H1 (cell line): ENCODE measurements at regions not wholly inside any gene's neighbourhood (a gene's known extent, or its start where the extent isn't known, plus 50 kb on each side); places are given as distances from the start of the nearest gene placed in this dataset.

ENCODE experiments used
- CTCF ChIA-PET: fragments of 300-600 bp; sonication (Branson Sonifier 250); formaldehyde crosslinking; loops from one replicate; lab custom pipeline; 2021; ENCODE audit not compliant: partially characterized antibody; lab: Charles Lee
- POLR2A ChIA-PET: fragments of 300-600 bp; sonication (Branson Sonifier 250); formaldehyde crosslinking; loops from one replicate; lab custom pipeline; 2021; ENCODE audit warnings: inconsistent platforms; ENCODE audit not compliant: partially characterized antibody; lab: Charles Lee
- DNase-seq, 2 experiments: peaks; one replicate each; pipeline versions ENCODE4 v3.0.0 to v3.0.0-alpha.2; 2010 to 2022; ENCODE audit warnings: low spot score in 2 of 2, low read depth in 1 of 2, mixed read lengths in 1 of 2
- FAIRE-seq: peaks from 2 replicates; lab custom pipeline; 2011; peaks lifted over from hg19 to GRCh38; lab: Jason Lieb, UNC
- H2AFZ ChIP-seq: 2 replicates; pipeline ENCODE4 v1.8.1; 2012; ENCODE audit warnings: low read length, inconsistent platforms
- H2AK5ac ChIP-seq: 2 replicates; pipeline ENCODE4 v1.6.1; 2013; ENCODE audit warnings: low read depth, low read length
- H2BK120ac ChIP-seq: replicated peaks from 2 replicates; pipeline ENCODE3; 2013; ENCODE audit warnings: low read depth, low read length, inconsistent platforms
- H2BK12ac ChIP-seq: 2 replicates; pipeline ENCODE4 v1.6.1; 2013; ENCODE audit warnings: low read depth, low read length
- H2BK15ac ChIP-seq: 2 replicates; pipeline ENCODE4 v1.6.1; 2013; ENCODE audit warnings: low read length
- H2BK20ac ChIP-seq: 2 replicates; pipeline ENCODE4 v1.6.1; 2013; ENCODE audit warnings: low read length
- H2BK5ac ChIP-seq: 2 replicates; pipeline ENCODE4 v1.6.1; 2013; ENCODE audit warnings: low read depth, low read length
- H3K14ac ChIP-seq: 2 replicates; pipeline ENCODE4 v1.6.1; 2013; ENCODE audit warnings: inconsistent platforms; ENCODE audit not compliant: insufficient read length
- H3K18ac ChIP-seq: 2 replicates; pipeline ENCODE4 v1.6.1; 2013; ENCODE audit warnings: low read length; ENCODE audit errors: extremely low read depth
- H3K23ac ChIP-seq: 2 replicates; pipeline ENCODE4 v1.6.1; 2013; ENCODE audit warnings: inconsistent platforms; ENCODE audit not compliant: insufficient read length
- H3K23me2 ChIP-seq: 2 replicates; pipeline ENCODE4 v1.6.1; 2013; ENCODE audit warnings: low read depth, low read length
- H3K27ac ChIP-seq: 2 replicates; pipeline ENCODE4 v1.6.1; 2011; ENCODE audit warnings: low read depth, low read length, inconsistent platforms
- H3K27me3 ChIP-seq, 4 experiments: replicated peaks in 1 of 4; 1 replicate in 1 of 4; 2 replicates in 3 of 4; pipeline versions ENCODE4 v1.6.1 to v1.8.1; 2011 to 2013; ENCODE audit warnings: low read length in 3 of 4, mild to moderate bottlenecking in 3 of 4, inconsistent platforms in 2 of 4, mixed read lengths in 2 of 4, moderate library complexity in 1 of 4; ENCODE audit not compliant: control insufficient read depth in 3 of 4, insufficient read depth in 3 of 4; ENCODE audit errors: extremely low read depth in 1 of 4
- H3K36me3 ChIP-seq, 4 experiments: 2 replicates each; pipeline versions ENCODE4 v1.6.1 to v1.8.1; 2011 to 2013; ENCODE audit warnings: mild to moderate bottlenecking in 4 of 4, low read length in 3 of 4, moderate library complexity in 2 of 4, control low read depth in 1 of 4, inconsistent platforms in 1 of 4; ENCODE audit not compliant: insufficient read depth in 4 of 4, control insufficient read depth in 2 of 4
- H3K4ac ChIP-seq: replicated peaks from 2 replicates; pipeline ENCODE3; 2013; ENCODE audit warnings: low read length, low read depth, mixed read lengths, inconsistent platforms; ENCODE audit not compliant: insufficient read length
- H3K4me1 ChIP-seq, 4 experiments: replicated peaks in 1 of 4; 1 replicate in 1 of 4; 2 replicates in 3 of 4; pipeline versions ENCODE4 v1.6.1 to v1.8.1; 2011 to 2013; ENCODE audit warnings: low read length in 3 of 4, inconsistent platforms in 2 of 4, mixed read lengths in 1 of 4; ENCODE audit not compliant: insufficient read depth in 4 of 4, control insufficient read depth in 3 of 4
- H3K4me2 ChIP-seq, 2 experiments: 2 replicates each; pipeline versions ENCODE4 v1.6.1 to v1.8.1; 2011 to 2013; ENCODE audit warnings: low read depth in 2 of 2, low read length in 2 of 2, control low read depth in 1 of 2, inconsistent platforms in 1 of 2, mild to moderate bottlenecking in 1 of 2; ENCODE audit not compliant: insufficient read depth in 1 of 2
- H3K4me3 ChIP-seq, 4 experiments: fragments of 200-600, 300-600 bp in 1 of 4; sonication (generic), shearing (Covaris generic), sonication (Bioruptor Twin) in 1 of 4; 2 replicates each; pipeline versions ENCODE4 v1.5.1 to v1.8.1; 2011 to 2016; ENCODE audit warnings: low read length in 4 of 4, low read depth in 3 of 4, control low read depth in 2 of 4, inconsistent platforms in 2 of 4, mild to moderate bottlenecking in 2 of 4, mixed read lengths in 1 of 4, moderate library complexity in 1 of 4; ENCODE audit not compliant: insufficient read depth in 2 of 4; ENCODE audit errors: extremely low read depth in 1 of 4
- H3K56ac ChIP-seq: replicated peaks from 2 replicates; pipeline ENCODE3; 2013; ENCODE audit warnings: low read depth, mild to moderate bottlenecking, mixed read lengths, low read length, inconsistent platforms; ENCODE audit not compliant: insufficient read length
- H3K79me1 ChIP-seq: 2 replicates; pipeline ENCODE4 v1.6.1; 2013; ENCODE audit warnings: low read depth, low read length, control low read depth
- H3K79me2 ChIP-seq, 2 experiments: 2 replicates each; pipeline versions ENCODE4 v1.6.1 to v1.8.1; 2012 to 2013; ENCODE audit warnings: low read length in 2 of 2, mild to moderate bottlenecking in 2 of 2, inconsistent platforms in 1 of 2; ENCODE audit not compliant: insufficient read depth in 2 of 2, control insufficient read depth in 1 of 2
- H3K9ac ChIP-seq, 4 experiments: replicated peaks in 1 of 4; 1 replicate in 1 of 4; 2 replicates in 3 of 4; pipeline versions ENCODE4 v1.6.1 to v1.8.1; 2011 to 2013; ENCODE audit warnings: low read depth in 3 of 4, low read length in 3 of 4, control low read depth in 2 of 4, mild to moderate bottlenecking in 2 of 4, moderate library complexity in 2 of 4, inconsistent platforms in 1 of 4; ENCODE audit errors: extremely low read depth in 1 of 4
- H3K9me3 ChIP-seq, 2 experiments: 2 replicates each; pipeline versions ENCODE4 v1.6.1 to v1.8.1; 2012 to 2013; ENCODE audit warnings: mild to moderate bottlenecking in 2 of 2, moderate library complexity in 2 of 2, control low read depth in 1 of 2, inconsistent platforms in 1 of 2, low read depth in 1 of 2, low read length in 1 of 2, mixed read lengths in 1 of 2; ENCODE audit not compliant: insufficient read depth in 2 of 2
- H4K20me1 ChIP-seq, 2 experiments: replicated peaks in 1 of 2; 2 replicates each; pipeline versions ENCODE3 to v1.8.1; 2011 to 2013; ENCODE audit warnings: inconsistent platforms in 2 of 2, low read length in 2 of 2, mild to moderate bottlenecking in 1 of 2; ENCODE audit not compliant: insufficient read depth in 2 of 2, control insufficient read depth in 1 of 2
- H4K5ac ChIP-seq: 2 replicates; pipeline ENCODE4 v1.6.1; 2013; ENCODE audit warnings: low read length, low read depth, mixed read lengths, inconsistent platforms; ENCODE audit not compliant: insufficient read length
- H4K8ac ChIP-seq: 2 replicates; pipeline ENCODE4 v1.8.0; 2013; ENCODE audit warnings: mild to moderate bottlenecking, moderate library complexity, low read length, inconsistent platforms; ENCODE audit not compliant: insufficient read depth; ENCODE audit errors: extremely low read depth
- H4K91ac ChIP-seq: replicated peaks from 2 replicates; pipeline ENCODE3; 2013; ENCODE audit warnings: low read length, mixed read lengths, inconsistent platforms; ENCODE audit not compliant: insufficient read length
- BCL11A ChIP-seq, 2 experiments: IDR thresholded peaks; one replicate each; pipeline ENCODE4 v1.6.1; 2011; ENCODE audit warnings: low read depth in 2 of 2, low read length in 2 of 2, mild to moderate bottlenecking in 2 of 2
- CEBPB ChIP-seq: IDR thresholded peaks from 2 replicates; pipeline ENCODE4 v1.6.1; 2012; ENCODE audit warnings: low read depth, low read length
- CTBP2 ChIP-seq: IDR thresholded peaks from 2 replicates; pipeline ENCODE4 v1.7.0; 2011; ENCODE audit warnings: borderline replicate concordance, mild to moderate bottlenecking, moderate library complexity, mixed read lengths, low read length; ENCODE audit not compliant: insufficient read depth, insufficient read length
- EGR1 ChIP-seq: IDR thresholded peaks from 2 replicates; pipeline ENCODE4 v1.6.1; 2011; ENCODE audit warnings: low read depth, low read length, borderline replicate concordance
- JUND ChIP-seq: IDR thresholded peaks from 2 replicates; pipeline ENCODE4 v1.6.1; 2011; ENCODE audit warnings: mild to moderate bottlenecking, improper control_type of control experiment, low read length
- KDM1A ChIP-seq: fragments of 200-600, 300-600 bp; sonication (generic); IDR thresholded peaks from 2 replicates; pipeline ENCODE4 v1.7.1; 2016; ENCODE audit warnings: mild to moderate bottlenecking, low read length, borderline replicate concordance
- POU5F1 ChIP-seq: IDR thresholded peaks from 2 replicates; pipeline ENCODE4 v1.6.1; 2011; ENCODE audit warnings: low read depth, mild to moderate bottlenecking, low read length, moderate library complexity
- RAD21 ChIP-seq, 2 experiments: IDR thresholded peaks in 1 of 2; conservative IDR thresholded peaks in 1 of 2; 2 replicates each; pipeline ENCODE4 v1.6.1; 2011; ENCODE audit warnings: low read depth in 2 of 2, low read length in 2 of 2, improper control_type of control experiment in 1 of 2, inconsistent platforms in 1 of 2, mild to moderate bottlenecking in 1 of 2, moderate library complexity in 1 of 2
- RBBP5 ChIP-seq: IDR thresholded peaks from 2 replicates; pipeline ENCODE4 v1.7.1; 2012; ENCODE audit warnings: low read depth, mild to moderate bottlenecking, inconsistent platforms, low read length, moderate library complexity, borderline replicate concordance
- SP1 ChIP-seq: IDR thresholded peaks from 2 replicates; pipeline ENCODE4 v1.6.1; 2011; ENCODE audit warnings: low read depth, low read length
- USF2 ChIP-seq: IDR thresholded peaks from 2 replicates; pipeline ENCODE4 v1.6.1; 2011; ENCODE audit warnings: low read length, improper control_type of control experiment
- WGBS, 2 experiments: shearing (Covaris generic) in 1 of 2; methylation state at CpG; one replicate each; pipeline versions ENCODE4 v1.1.6 to v1.1.7; 2013 to 2015; ENCODE audit warnings: low lambda C conversion rate in 2 of 2, mixed read lengths in 2 of 2, inconsistent platforms in 1 of 2, low coverage in 1 of 2, missing lambda C conversion rate in 1 of 2; ENCODE audit not compliant: insufficient replicate concordance in 2 of 2, insufficient coverage in 1 of 2, insufficient read length in 1 of 2; ENCODE audit errors: extremely low coverage in 1 of 2, missing lambda C conversion rate in 1 of 2; 5-methylcytosine and 5-hydroxymethylcytosine counted together

- Histone ChIP-seq H3K23ac (no peak overlapping the region), H3K4me2 (no peak overlapping the region), H2BK120ac (no peak overlapping the region), H3K9me3 (peaks cover 5 to 46% of the 10 kb centered on the region in 2 experiments; a peak in 2 of 4 replicates), H3K4me1 (no peaks in the 10 kb centered on the region; a peak in 1 of 7 replicates), H4K8ac (no peak overlapping the region), H3K27me3 (peaks cover 0 to 2% (median 0%) of the 10 kb centered on the region in 4 experiments; a peak in 1 of 7 replicates), H3K27ac (no peak overlapping the region), H2BK20ac (no peak overlapping the region), H3K18ac (no peak overlapping the region), H2BK15ac (no peak overlapping the region), H3K79me2 (no peaks in the 10 kb centered on the region), H3K4me3 (no peak overlapping the region), H2AFZ (no peak overlapping the region), H4K91ac (no peak overlapping the region), H4K5ac (no peak overlapping the region), H3K36me3 (no peaks in the 10 kb centered on the region), H2BK12ac (no peak overlapping the region), H3K23me2 (peaks cover 2% of the 10 kb centered on the region), H3K14ac (no peak overlapping the region), H3K56ac (no peak overlapping the region), H2BK5ac (no peak overlapping the region), H3K9ac (no peak overlapping the region), H2AK5ac (no peak overlapping the region), H3K4ac (no peak overlapping the region), H4K20me1 (peaks cover 0 to 2% of the 10 kb centered on the region in 2 experiments), H3K79me1 (no peaks in the 10 kb centered on the region)
- FAIRE-seq (no peak), DNase-seq (no peak)
- ChIA-PET CTCF (no interaction called here), POLR2A (no interaction called here)
- 90% methylated on average over 10 of the region's 10 CpGs; no CpG with 5 or more reads in 1 of the 2 experiments for WGBS, 2 experiments
- no peak for TF ChIP-seq EGR1
- TF ChIP-seq CTBP2: no peak
- TF ChIP-seq BCL11A (IDR thresholded peaks at IDR 0.05; ENCODE audit: low read depth in 2 of 2, low read length in 2 of 2): no peak
- no peak for TF ChIP-seq CEBPB
- no peak for TF ChIP-seq SP1
- no peak for TF ChIP-seq KDM1A
- no peak for TF ChIP-seq POU5F1
- TF ChIP-seq USF2: no peak
- no peak for TF ChIP-seq RBBP5
- no peak for TF ChIP-seq RAD21 (IDR thresholded peaks at IDR 0.05 in 1 of 2, conservative IDR thresholded peaks at IDR 0.05 in 1 of 2; ENCODE audit: low read depth in 2 of 2, low read length in 2 of 2)
- no peak for TF ChIP-seq JUND
Measured at GRCh38 chr1:4430406-4431365, 223.7 kb upstream of the AJAP1 start.
